ENCODE measurements at regions not wholly inside any gene's neighbourhood (a gene's known extent, or its start where the extent isn't known, plus 50 kb on each side); places are given as distances from the start of the nearest gene placed in this dataset.

- Histone ChIP-seq H3K27me3 (ENCODE audit: control insufficient read depth, insufficient read depth, low read length) (no peaks in the 10 kb centered on the region), H3K27ac (ENCODE audit: low read depth, low read length) (no peak overlapping the region), H3K4me3 (ENCODE audit: low read depth, low read length) (no peak overlapping the region), H3K36me3 (ENCODE audit: control insufficient read depth, insufficient read depth, low read length) (no peaks in the 10 kb centered on the region), H3K4me1 (ENCODE audit: control insufficient read depth, insufficient read depth, low read length) (no peaks in the 10 kb centered on the region), H3K9me3 (ENCODE audit: control insufficient read depth, insufficient read depth, low read length) (no peaks in the 10 kb centered on the region)
- no CpG with 5 or more reads among the region's 1 CpG for WGBS (ENCODE audit: insufficient coverage)
- no peak for DNase-seq (ENCODE audit: low read depth in 4 of 6, low spot score in 6 of 6)
These were observed 1223.5 kb downstream of the SLITRK1 start for GRCh38 chr13:82658811-82659210.

GRCh38 chr13:82657471-82657870 is 1224.8 kb downstream of the SLITRK1 start:
- H3K9me3 ChIP-seq (ENCODE audit: control insufficient read depth, insufficient read depth, low read length): no peaks in the 10 kb centered on the region
- no peaks in the 10 kb centered on the region for H3K27me3 ChIP-seq (ENCODE audit: control insufficient read depth, insufficient read depth, low read length)
- no peak for DNase-seq (ENCODE audit: low read depth in 4 of 6, low spot score in 6 of 6)
- H3K27ac ChIP-seq (ENCODE audit: low read depth, low read length): no peak overlapping the region
- no CpG with 5 or more reads among the region's 3 CpGs for WGBS (ENCODE audit: insufficient coverage)
- no peaks in the 10 kb centered on the region for H3K4me1 ChIP-seq (ENCODE audit: control insufficient read depth, insufficient read depth, low read length)
- no peak overlapping the region for H3K4me3 ChIP-seq (ENCODE audit: low read depth, low read length)
- no peaks in the 10 kb centered on the region for H3K36me3 ChIP-seq (ENCODE audit: control insufficient read depth, insufficient read depth, low read length)

- Histone ChIP-seq H3K27me3 (ENCODE audit: control insufficient read depth, insufficient read depth, low read length) (no peaks in the 10 kb centered on the region), H3K36me3 (ENCODE audit: control insufficient read depth, insufficient read depth, low read length) (no peaks in the 10 kb centered on the region), H3K4me3 (ENCODE audit: low read depth, low read length) (no peak overlapping the region), H3K27ac (ENCODE audit: low read depth, low read length) (no peak overlapping the region), H3K9me3 (ENCODE audit: control insufficient read depth, insufficient read depth, low read length) (no peaks in the 10 kb centered on the region), H3K4me1 (ENCODE audit: control insufficient read depth, insufficient read depth, low read length) (no peaks in the 10 kb centered on the region)
- no peak for DNase-seq (ENCODE audit: low read depth in 4 of 6, low spot score in 6 of 6)
- WGBS (ENCODE audit: insufficient coverage): 91% methylated on average over 14 of the region's 16 CpGs
These were observed 1227.1 kb downstream of the SLITRK1 start for GRCh38 chr13:82654861-82655855.

GRCh38 chr13:82654143-82654542 is 1228.1 kb downstream of the SLITRK1 start:
- no CpG with 5 or more reads among the region's 1 CpG for WGBS (ENCODE audit: insufficient coverage)
- Histone ChIP-seq H3K27me3 (ENCODE audit: control insufficient read depth, insufficient read depth, low read length) (no peaks in the 10 kb centered on the region), H3K4me1 (ENCODE audit: control insufficient read depth, insufficient read depth, low read length) (no peaks in the 10 kb centered on the region), H3K27ac (ENCODE audit: low read depth, low read length) (no peak overlapping the region), H3K4me3 (ENCODE audit: low read depth, low read length) (no peak overlapping the region), H3K9me3 (ENCODE audit: control insufficient read depth, insufficient read depth, low read length) (no peaks in the 10 kb centered on the region), H3K36me3 (ENCODE audit: control insufficient read depth, insufficient read depth, low read length) (no peaks in the 10 kb centered on the region)
- DNase-seq (ENCODE audit: low read depth in 4 of 6, low spot score in 6 of 6): no peak

GRCh38 chr13:82647540-82647939 is 1234.7 kb downstream of the SLITRK1 start:
- H3K27ac ChIP-seq (ENCODE audit: low read depth, low read length): no peak overlapping the region
- whole genome bisulfite sequencing (ENCODE audit: insufficient coverage): no CpG with 5 or more reads among the region's 1 CpG
- no peaks in the 10 kb centered on the region for H3K36me3 ChIP-seq (ENCODE audit: control insufficient read depth, insufficient read depth, low read length)
- H3K4me3 ChIP-seq (ENCODE audit: low read depth, low read length): no peak overlapping the region
- no peak for DNase-seq (ENCODE audit: low read depth in 4 of 6, low spot score in 6 of 6)
- no peaks in the 10 kb centered on the region for H3K4me1 ChIP-seq (ENCODE audit: control insufficient read depth, insufficient read depth, low read length)
- no peaks in the 10 kb centered on the region for H3K9me3 ChIP-seq (ENCODE audit: control insufficient read depth, insufficient read depth, low read length)
- H3K27me3 ChIP-seq (ENCODE audit: control insufficient read depth, insufficient read depth, low read length): no peaks in the 10 kb centered on the region

- Histone ChIP-seq H3K27ac (ENCODE audit: low read depth, low read length) (no peak overlapping the region), H3K4me1 (ENCODE audit: control insufficient read depth, insufficient read depth, low read length) (no peaks in the 10 kb centered on the region), H3K36me3 (ENCODE audit: control insufficient read depth, insufficient read depth, low read length) (no peaks in the 10 kb centered on the region), H3K27me3 (ENCODE audit: control insufficient read depth, insufficient read depth, low read length) (no peaks in the 10 kb centered on the region), H3K9me3 (ENCODE audit: control insufficient read depth, insufficient read depth, low read length) (no peaks in the 10 kb centered on the region), H3K4me3 (ENCODE audit: low read depth, low read length) (no peak overlapping the region)
- peak in 2 of 6 donors; percentile 2 to 58 for DNase-seq (ENCODE audit: low read depth in 4 of 6, low spot score in 6 of 6)
- no CpG with 5 or more reads among the region's 1 CpG for WGBS (ENCODE audit: insufficient coverage)
These were observed 1246.2 kb downstream of the SLITRK1 start for GRCh38 chr13:82636119-82636518.

GRCh38 chr13:82634946-82635345 is 1247.3 kb downstream of the SLITRK1 start:
- no CpG with 5 or more reads among the region's 2 CpGs for WGBS (ENCODE audit: insufficient coverage)
- Histone ChIP-seq H3K9me3 (ENCODE audit: control insufficient read depth, insufficient read depth, low read length) (no peaks in the 10 kb centered on the region), H3K4me1 (ENCODE audit: control insufficient read depth, insufficient read depth, low read length) (no peaks in the 10 kb centered on the region), H3K27ac (ENCODE audit: low read depth, low read length) (no peak overlapping the region), H3K27me3 (ENCODE audit: control insufficient read depth, insufficient read depth, low read length) (no peaks in the 10 kb centered on the region), H3K4me3 (ENCODE audit: low read depth, low read length) (no peak overlapping the region), H3K36me3 (ENCODE audit: control insufficient read depth, insufficient read depth, low read length) (no peaks in the 10 kb centered on the region)
- no peak for DNase-seq (ENCODE audit: low read depth in 4 of 6, low spot score in 6 of 6)

GRCh38 chr13:82627183-82627582 is 1255.1 kb downstream of the SLITRK1 start:
- Histone ChIP-seq H3K27me3 (ENCODE audit: control insufficient read depth, insufficient read depth, low read length) (no peaks in the 10 kb centered on the region), H3K4me3 (ENCODE audit: low read depth, low read length) (no peak overlapping the region), H3K4me1 (ENCODE audit: control insufficient read depth, insufficient read depth, low read length) (no peaks in the 10 kb centered on the region), H3K36me3 (ENCODE audit: control insufficient read depth, insufficient read depth, low read length) (no peaks in the 10 kb centered on the region), H3K27ac (ENCODE audit: low read depth, low read length) (no peak overlapping the region), H3K9me3 (ENCODE audit: control insufficient read depth, insufficient read depth, low read length) (no peaks in the 10 kb centered on the region)
- no CpG with 5 or more reads among the region's 1 CpG for WGBS (ENCODE audit: insufficient coverage)
- no peak for DNase-seq (ENCODE audit: low read depth in 4 of 6, low spot score in 6 of 6)

GRCh38 chr13:82625717-82626116 is 1256.6 kb downstream of the SLITRK1 start:
- H3K27me3 ChIP-seq (ENCODE audit: control insufficient read depth, insufficient read depth, low read length): no peaks in the 10 kb centered on the region
- H3K36me3 ChIP-seq (ENCODE audit: control insufficient read depth, insufficient read depth, low read length): no peaks in the 10 kb centered on the region
- peak in 1 of 6 donors; percentile 52 for DNase-seq (ENCODE audit: low read depth in 4 of 6, low spot score in 6 of 6)
- H3K4me3 ChIP-seq (ENCODE audit: low read depth, low read length): no peak overlapping the region
- no peaks in the 10 kb centered on the region for H3K4me1 ChIP-seq (ENCODE audit: control insufficient read depth, insufficient read depth, low read length)
- H3K9me3 ChIP-seq (ENCODE audit: control insufficient read depth, insufficient read depth, low read length): no peaks in the 10 kb centered on the region
- no peak overlapping the region for H3K27ac ChIP-seq (ENCODE audit: low read depth, low read length)
- no CpG with 5 or more reads among the region's 3 CpGs for whole genome bisulfite sequencing (ENCODE audit: insufficient coverage)

- no peak overlapping the region for H3K27ac ChIP-seq (ENCODE audit: low read depth, low read length)
- H3K4me3 ChIP-seq (ENCODE audit: low read depth, low read length): no peak overlapping the region
- no peaks in the 10 kb centered on the region for H3K9me3 ChIP-seq (ENCODE audit: control insufficient read depth, insufficient read depth, low read length)
- no peaks in the 10 kb centered on the region for H3K27me3 ChIP-seq (ENCODE audit: control insufficient read depth, insufficient read depth, low read length)
- no peaks in the 10 kb centered on the region for H3K4me1 ChIP-seq (ENCODE audit: control insufficient read depth, insufficient read depth, low read length)
- no CpG with 5 or more reads among the region's 1 CpG for WGBS (ENCODE audit: insufficient coverage)
- H3K36me3 ChIP-seq (ENCODE audit: control insufficient read depth, insufficient read depth, low read length): no peaks in the 10 kb centered on the region
- no peak for DNase-seq (ENCODE audit: low read depth in 4 of 6, low spot score in 6 of 6)
These were observed 1267.2 kb downstream of the SLITRK1 start for GRCh38 chr13:82615043-82615442.
